ENCODE measurements at regions not wholly inside any gene's neighbourhood (a gene's known extent, or its start where the extent isn't known, plus 50 kb on each side); places are given as distances from the start of the nearest gene placed in this dataset.

DNA sequence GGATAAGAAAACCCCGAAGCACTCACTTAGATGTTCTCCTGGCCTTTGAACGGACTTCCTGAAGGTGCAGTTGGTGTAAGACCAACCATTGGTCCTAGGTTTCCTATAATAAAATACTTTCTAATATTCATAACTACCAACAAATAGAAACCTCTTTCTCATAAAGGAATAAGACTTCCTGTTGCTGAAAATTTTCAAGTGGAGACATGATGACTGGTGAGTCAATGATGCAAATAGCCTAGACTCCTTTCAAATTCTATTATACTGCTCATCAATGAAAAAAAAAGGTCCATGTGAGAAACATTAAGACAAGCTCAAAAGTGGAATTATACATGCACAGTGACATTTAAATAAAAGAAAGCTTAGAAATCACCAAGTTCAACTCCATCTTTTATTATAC, 862.8 kb downstream of the FAM181B start:
- Histone ChIP-seq H3K9ac (ENCODE audit: low read depth in 1 of 2, low read length in 2 of 2) (no peak overlapping the region), H3K36me3 (ENCODE audit: control insufficient read depth in 4 of 4, insufficient read depth in 3 of 4, low read depth in 1 of 4, low read length in 3 of 4) (no peaks in the 10 kb centered on the region), H3K27me3 (ENCODE audit: control insufficient read depth in 4 of 4, insufficient read depth in 4 of 4, low read length in 3 of 4) (peaks cover 0 to 3% (median 0%) of the 10 kb centered on the region in 4 donors), H3K4me3 (ENCODE audit: low read depth in 1 of 3, low read length in 3 of 3) (no peak overlapping the region), H3K9me3 (ENCODE audit: control insufficient read depth in 4 of 4, low read length in 3 of 4) (no peaks in the 10 kb centered on the region), H3K27ac (ENCODE audit: low read depth in 1 of 2, low read length in 2 of 2) (no peak overlapping the region), H3K4me1 (ENCODE audit: control insufficient read depth in 4 of 4, insufficient read depth in 4 of 4, low read length in 3 of 4) (no peaks in the 10 kb centered on the region)
- DNase-seq (ENCODE audit: low spot score) = no peak
- TF ChIP-seq TAF1 (conservative IDR thresholded peaks at IDR 0.05) = no peak
- no peak for TF ChIP-seq JUND (IDR thresholded peaks at IDR 0.05)
- TF ChIP-seq, protein P1, sequence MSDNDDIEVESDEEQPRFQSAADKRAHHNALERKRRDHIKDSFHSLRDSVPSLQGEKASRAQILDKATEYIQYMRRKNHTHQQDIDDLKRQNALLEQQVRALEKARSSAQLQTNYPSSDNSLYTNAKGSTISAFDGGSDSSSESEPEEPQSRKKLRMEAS (IDR thresholded peaks at IDR 0.05) = no peak
- no peak for TF ChIP-seq FOXA2 (IDR thresholded peaks at IDR 0.05)
- TF ChIP-seq, protein P2, sequence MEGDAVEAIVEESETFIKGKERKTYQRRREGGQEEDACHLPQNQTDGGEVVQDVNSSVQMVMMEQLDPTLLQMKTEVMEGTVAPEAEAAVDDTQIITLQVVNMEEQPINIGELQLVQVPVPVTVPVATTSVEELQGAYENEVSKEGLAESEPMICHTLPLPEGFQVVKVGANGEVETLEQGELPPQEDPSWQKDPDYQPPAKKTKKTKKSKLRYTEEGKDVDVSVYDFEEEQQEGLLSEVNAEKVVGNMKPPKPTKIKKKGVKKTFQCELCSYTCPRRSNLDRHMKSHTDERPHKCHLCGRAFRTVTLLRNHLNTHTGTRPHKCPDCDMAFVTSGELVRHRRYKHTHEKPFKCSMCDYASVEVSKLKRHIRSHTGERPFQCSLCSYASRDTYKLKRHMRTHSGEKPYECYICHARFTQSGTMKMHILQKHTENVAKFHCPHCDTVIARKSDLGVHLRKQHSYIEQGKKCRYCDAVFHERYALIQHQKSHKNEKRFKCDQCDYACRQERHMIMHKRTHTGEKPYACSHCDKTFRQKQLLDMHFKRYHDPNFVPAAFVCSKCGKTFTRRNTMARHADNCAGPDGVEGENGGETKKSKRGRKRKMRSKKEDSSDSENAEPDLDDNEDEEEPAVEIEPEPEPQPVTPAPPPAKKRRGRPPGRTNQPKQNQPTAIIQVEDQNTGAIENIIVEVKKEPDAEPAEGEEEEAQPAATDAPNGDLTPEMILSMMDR (IDR thresholded peaks at IDR 0.05; ENCODE audit: low read depth, low read length, missing input control) = no peak
- TF ChIP-seq, protein P3, sequence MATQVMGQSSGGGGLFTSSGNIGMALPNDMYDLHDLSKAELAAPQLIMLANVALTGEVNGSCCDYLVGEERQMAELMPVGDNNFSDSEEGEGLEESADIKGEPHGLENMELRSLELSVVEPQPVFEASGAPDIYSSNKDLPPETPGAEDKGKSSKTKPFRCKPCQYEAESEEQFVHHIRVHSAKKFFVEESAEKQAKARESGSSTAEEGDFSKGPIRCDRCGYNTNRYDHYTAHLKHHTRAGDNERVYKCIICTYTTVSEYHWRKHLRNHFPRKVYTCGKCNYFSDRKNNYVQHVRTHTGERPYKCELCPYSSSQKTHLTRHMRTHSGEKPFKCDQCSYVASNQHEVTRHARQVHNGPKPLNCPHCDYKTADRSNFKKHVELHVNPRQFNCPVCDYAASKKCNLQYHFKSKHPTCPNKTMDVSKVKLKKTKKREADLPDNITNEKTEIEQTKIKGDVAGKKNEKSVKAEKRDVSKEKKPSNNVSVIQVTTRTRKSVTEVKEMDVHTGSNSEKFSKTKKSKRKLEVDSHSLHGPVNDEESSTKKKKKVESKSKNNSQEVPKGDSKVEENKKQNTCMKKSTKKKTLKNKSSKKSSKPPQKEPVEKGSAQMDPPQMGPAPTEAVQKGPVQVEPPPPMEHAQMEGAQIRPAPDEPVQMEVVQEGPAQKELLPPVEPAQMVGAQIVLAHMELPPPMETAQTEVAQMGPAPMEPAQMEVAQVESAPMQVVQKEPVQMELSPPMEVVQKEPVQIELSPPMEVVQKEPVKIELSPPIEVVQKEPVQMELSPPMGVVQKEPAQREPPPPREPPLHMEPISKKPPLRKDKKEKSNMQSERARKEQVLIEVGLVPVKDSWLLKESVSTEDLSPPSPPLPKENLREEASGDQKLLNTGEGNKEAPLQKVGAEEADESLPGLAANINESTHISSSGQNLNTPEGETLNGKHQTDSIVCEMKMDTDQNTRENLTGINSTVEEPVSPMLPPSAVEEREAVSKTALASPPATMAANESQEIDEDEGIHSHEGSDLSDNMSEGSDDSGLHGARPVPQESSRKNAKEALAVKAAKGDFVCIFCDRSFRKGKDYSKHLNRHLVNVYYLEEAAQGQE (IDR thresholded peaks at IDR 0.05) = no peak
- TF ChIP-seq HNF4G (IDR thresholded peaks at IDR 0.05) = no peak
- no peak for TF ChIP-seq GABPA (IDR thresholded peaks at IDR 0.05 in 1 of 2, conservative IDR thresholded peaks at IDR 0.05 in 1 of 2)
- TF ChIP-seq FOXA1 (IDR thresholded peaks at IDR 0.05) = no peak
- TF ChIP-seq RXRA (IDR thresholded peaks at IDR 0.05) = no peak
- WGBS = 32% methylated on average over 2 of the region's 2 CpGs

DNA sequence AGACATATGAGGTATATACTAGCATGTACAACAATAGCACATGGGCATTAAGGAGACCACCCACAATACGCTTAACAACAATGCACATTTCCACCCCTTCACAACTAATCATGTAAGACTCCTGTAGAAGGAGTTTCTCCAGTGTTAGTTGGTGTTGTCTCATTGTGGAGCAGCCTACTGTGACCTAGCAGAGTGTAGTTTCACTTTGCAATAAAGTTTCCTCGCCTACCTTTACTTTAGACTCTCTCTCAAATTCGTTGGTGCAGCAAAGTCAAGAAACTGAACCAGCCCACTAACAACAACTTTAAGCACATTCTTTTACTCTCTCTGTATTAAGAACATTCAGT, 863.6 kb downstream of the FAM181B start:
- Histone ChIP-seq H3K9me3 (ENCODE audit: control insufficient read depth in 4 of 4, low read length in 3 of 4) (no peaks in the 10 kb centered on the region), H3K27ac (ENCODE audit: low read depth in 1 of 2, low read length in 2 of 2) (no peak overlapping the region), H3K4me3 (ENCODE audit: low read depth in 1 of 3, low read length in 3 of 3) (no peak overlapping the region), H3K27me3 (ENCODE audit: control insufficient read depth in 4 of 4, insufficient read depth in 4 of 4, low read length in 3 of 4) (no peaks in the 10 kb centered on the region), H3K9ac (ENCODE audit: low read depth in 1 of 2, low read length in 2 of 2) (no peak overlapping the region), H3K4me1 (ENCODE audit: control insufficient read depth in 4 of 4, insufficient read depth in 4 of 4, low read length in 3 of 4) (no peaks in the 10 kb centered on the region), H3K36me3 (ENCODE audit: control insufficient read depth in 4 of 4, insufficient read depth in 3 of 4, low read depth in 1 of 4, low read length in 3 of 4) (no peaks in the 10 kb centered on the region)
- no peak for TF ChIP-seq EGR1 (IDR thresholded peaks at IDR 0.05; ENCODE audit: low read depth in 2 of 2)
- TF ChIP-seq NR2F2 (IDR thresholded peaks at IDR 0.05) = no peak
- TF ChIP-seq TAF1 (conservative IDR thresholded peaks at IDR 0.05) = no peak
- TF ChIP-seq FOXA2 (IDR thresholded peaks at IDR 0.05) = no peak
- TF ChIP-seq, protein P4, sequence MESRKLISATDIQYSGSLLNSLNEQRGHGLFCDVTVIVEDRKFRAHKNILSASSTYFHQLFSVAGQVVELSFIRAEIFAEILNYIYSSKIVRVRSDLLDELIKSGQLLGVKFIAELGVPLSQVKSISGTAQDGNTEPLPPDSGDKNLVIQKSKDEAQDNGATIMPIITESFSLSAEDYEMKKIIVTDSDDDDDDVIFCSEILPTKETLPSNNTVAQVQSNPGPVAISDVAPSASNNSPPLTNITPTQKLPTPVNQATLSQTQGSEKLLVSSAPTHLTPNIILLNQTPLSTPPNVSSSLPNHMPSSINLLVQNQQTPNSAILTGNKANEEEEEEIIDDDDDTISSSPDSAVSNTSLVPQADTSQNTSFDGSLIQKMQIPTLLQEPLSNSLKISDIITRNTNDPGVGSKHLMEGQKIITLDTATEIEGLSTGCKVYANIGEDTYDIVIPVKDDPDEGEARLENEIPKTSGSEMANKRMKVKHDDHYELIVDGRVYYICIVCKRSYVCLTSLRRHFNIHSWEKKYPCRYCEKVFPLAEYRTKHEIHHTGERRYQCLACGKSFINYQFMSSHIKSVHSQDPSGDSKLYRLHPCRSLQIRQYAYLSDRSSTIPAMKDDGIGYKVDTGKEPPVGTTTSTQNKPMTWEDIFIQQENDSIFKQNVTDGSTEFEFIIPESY (IDR thresholded peaks at IDR 0.05) = no peak
- no peak for TF ChIP-seq GABPA (IDR thresholded peaks at IDR 0.05 in 1 of 2, conservative IDR thresholded peaks at IDR 0.05 in 1 of 2)
- TF ChIP-seq, protein P5, sequence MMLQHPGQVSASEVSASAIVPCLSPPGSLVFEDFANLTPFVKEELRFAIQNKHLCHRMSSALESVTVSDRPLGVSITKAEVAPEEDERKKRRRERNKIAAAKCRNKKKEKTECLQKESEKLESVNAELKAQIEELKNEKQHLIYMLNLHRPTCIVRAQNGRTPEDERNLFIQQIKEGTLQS (IDR thresholded peaks at IDR 0.05) = no peak
- no peak for TF ChIP-seq RAD21 (IDR thresholded peaks at IDR 0.05)
- no peak for TF ChIP-seq RXRA (IDR thresholded peaks at IDR 0.05)
- no peak for TF ChIP-seq SP1 (IDR thresholded peaks at IDR 0.05)
- TF ChIP-seq YY1 (IDR thresholded peaks at IDR 0.05) = no peak
- no peak for TF ChIP-seq HNF4A (conservative IDR thresholded peaks at IDR 0.05)
- TF ChIP-seq, protein P2 (IDR thresholded peaks at IDR 0.05; ENCODE audit: low read depth, low read length, missing input control) = no peak
- WGBS = 17% methylated on average over 3 of the region's 3 CpGs
- no peak for DNase-seq (ENCODE audit: low spot score)

Measured in liver (tissue), 8 donors.